Midbrain (tissue), 1 donor: ENCODE measurements at regions not wholly inside any gene's neighbourhood (a gene's known extent, or its start where the extent isn't known, plus 50 kb on each side); places are given as distances from the start of the nearest gene placed in this dataset.
A peak's percentile ranks its signal among the peaks of the same experiment; 100 is the strongest.

Source experiments
- DNase-seq: peaks from one replicate; lab custom pipeline; 2025; lab: John Stamatoyannopoulos, UW

GRCh38 chr3:41148478-41148877 is 50.8 kb upstream of the CTNNB1 start:
- peak; percentile 3 for DNase-seq

GRCh38 chr3:41148901-41149300 is 50.4 kb upstream of the CTNNB1 start:
- DNase-seq: no peak
